GM20000 (cell line): ENCODE measurements at regions not wholly inside any gene's neighbourhood (a gene's known extent, or its start where the extent isn't known, plus 50 kb on each side); places are given as distances from the start of the nearest gene placed in this dataset.

Experiments used
- DNase-seq: peaks from one replicate; pipeline ENCODE4 v3.0.0; 2012; ENCODE audit warnings: low spot score
- CTCF ChIP-seq: IDR thresholded peaks from 2 replicates; pipeline ENCODE4 v1.5.1; 2012; ENCODE audit warnings: mild to moderate bottlenecking, control low read depth; ENCODE audit errors: extremely low read depth, missing control alignments

GRCh38 chr1:29649189-29650040, 413.1 kb downstream of the PTPRU start:
- no peak for TF ChIP-seq CTCF
- DNase-seq, result no peak

- no peak for TF ChIP-seq CTCF
Observed at GRCh38 chr1:29648798-29649188, 412.5 kb downstream of the PTPRU start.

GRCh38 chr1:29648026-29648425, 411.7 kb downstream of the PTPRU start:
- TF ChIP-seq CTCF, result no peak
- no peak for DNase-seq

More at GRCh38 chr1:29648798-29649188, 412.5 kb downstream of the PTPRU start:
- DNase-seq, result no peak

- no peak for TF ChIP-seq CTCF
Observed at GRCh38 chr1:29647581-29647980, 411.3 kb downstream of the PTPRU start.

GRCh38 chr1:29646161-29646775, 409.9 kb downstream of the PTPRU start:
- no peak for TF ChIP-seq CTCF
- no peak for DNase-seq

More at GRCh38 chr1:29647581-29647980, 411.3 kb downstream of the PTPRU start:
- no peak for DNase-seq

- no peak for TF ChIP-seq CTCF
Observed at GRCh38 chr1:29645586-29645985, 409.3 kb downstream of the PTPRU start.

GRCh38 chr1:29644812-29645211, 408.5 kb downstream of the PTPRU start:
- no peak for DNase-seq

More at GRCh38 chr1:29645586-29645985, 409.3 kb downstream of the PTPRU start:
- no peak for DNase-seq

More at GRCh38 chr1:29644812-29645211, 408.5 kb downstream of the PTPRU start:
- TF ChIP-seq CTCF, result no peak
